Liver (tissue), 8 donors: ENCODE measurements at regions not wholly inside any gene's neighbourhood (a gene's known extent, or its start where the extent isn't known, plus 50 kb on each side); places are given as distances from the start of the nearest gene placed in this dataset.
A peak's percentile ranks its signal among the peaks of the same experiment; 100 is the strongest.

Source experiments
- DNase-seq: peaks from one replicate; pipeline ENCODE4 v3.0.0-alpha.2; 2017; ENCODE audit warnings: low spot score
- H3K27ac ChIP-seq, 2 donors: one replicate each; pipeline ENCODE4 v1.7.0; 2013; ENCODE audit warnings: inconsistent platforms in 2 of 2, low read length in 2 of 2, control low read depth in 1 of 2, low read depth in 1 of 2, mild to moderate bottlenecking in 1 of 2
- H3K27me3 ChIP-seq, 4 donors: one replicate each; pipeline versions ENCODE4 v1.6.1 to v1.7.0; 2013; ENCODE audit warnings: low read length in 3 of 4, inconsistent platforms in 1 of 4, mild to moderate bottlenecking in 1 of 4, moderate library complexity in 1 of 4; ENCODE audit not compliant: control insufficient read depth in 4 of 4, insufficient read depth in 4 of 4
- H3K36me3 ChIP-seq, 4 donors: one replicate each; pipeline versions ENCODE4 v1.6.1 to v1.7.0; 2013; ENCODE audit warnings: low read length in 3 of 4, mild to moderate bottlenecking in 3 of 4, low read depth in 1 of 4, moderate library complexity in 1 of 4; ENCODE audit not compliant: control insufficient read depth in 4 of 4, insufficient read depth in 3 of 4
- H3K4me1 ChIP-seq, 4 donors: one replicate each; pipeline versions ENCODE4 v1.6.1 to v1.7.0; 2013; ENCODE audit warnings: low read length in 3 of 4, mild to moderate bottlenecking in 3 of 4, moderate library complexity in 1 of 4; ENCODE audit not compliant: control insufficient read depth in 4 of 4, insufficient read depth in 4 of 4
- H3K4me3 ChIP-seq, 3 donors: one replicate each; pipeline versions ENCODE4 v1.6.1 to v1.7.0; 2013; ENCODE audit warnings: low read length in 3 of 3, control low read depth in 1 of 3, low read depth in 1 of 3, mild to moderate bottlenecking in 1 of 3
- H3K9ac ChIP-seq, 2 donors: one replicate each; pipeline ENCODE4 v1.7.0; 2013; ENCODE audit warnings: low read length in 2 of 2, mild to moderate bottlenecking in 2 of 2, moderate library complexity in 2 of 2, control low read depth in 1 of 2, low read depth in 1 of 2
- H3K9me3 ChIP-seq, 4 donors: one replicate each; pipeline versions ENCODE4 v1.6.1 to v1.7.0; 2013; ENCODE audit warnings: low read length in 3 of 4; ENCODE audit not compliant: control insufficient read depth in 4 of 4
- ATF3 ChIP-seq: IDR thresholded peaks from 2 replicates; pipeline ENCODE4 v1.6.1; 2016; ENCODE audit warnings: antibody characterized with exemption
- FOXA1 ChIP-seq: IDR thresholded peaks from 2 replicates; pipeline ENCODE4 v1.6.1; 2016; ENCODE audit warnings: antibody characterized with exemption
- FOXA2 ChIP-seq: IDR thresholded peaks from 2 replicates; pipeline ENCODE4 v1.6.1; 2016; ENCODE audit warnings: antibody characterized with exemption
- GABPA ChIP-seq, 2 donors: IDR thresholded peaks in 1 of 2; conservative IDR thresholded peaks in 1 of 2; 2 replicates each; pipeline ENCODE4 v1.6.1; 2016; ENCODE audit warnings: antibody characterized with exemption in 2 of 2, mild to moderate bottlenecking in 1 of 2, moderate library complexity in 1 of 2
- HNF4A ChIP-seq, 2 donors: conservative IDR thresholded peaks; 2 replicates each; pipeline ENCODE4 v1.6.1; 2016; ENCODE audit warnings: antibody characterized with exemption in 2 of 2, mild to moderate bottlenecking in 2 of 2
- HNF4G ChIP-seq: IDR thresholded peaks from 2 replicates; pipeline ENCODE4 v1.6.1; 2016; ENCODE audit warnings: antibody characterized with exemption
- NR2F2 ChIP-seq: IDR thresholded peaks from 2 replicates; pipeline ENCODE4 v1.6.1; 2016; ENCODE audit warnings: antibody characterized with exemption
- RAD21 ChIP-seq, 2 donors: IDR thresholded peaks; 2 replicates each; pipeline ENCODE4 v1.6.1; 2016; ENCODE audit warnings: antibody characterized with exemption in 2 of 2, mild to moderate bottlenecking in 2 of 2
- RXRA ChIP-seq, 2 donors: IDR thresholded peaks; 2 replicates each; pipeline ENCODE4 v1.6.1; 2017 to 2018; ENCODE audit warnings: antibody characterized with exemption in 2 of 2, mild to moderate bottlenecking in 1 of 2
- SP1 ChIP-seq: IDR thresholded peaks from 2 replicates; pipeline ENCODE4 v1.6.1; 2018; ENCODE audit warnings: antibody characterized with exemption, mild to moderate bottlenecking
- TAF1 ChIP-seq: conservative IDR thresholded peaks from 2 replicates; pipeline ENCODE4 v1.6.1; 2016; ENCODE audit warnings: antibody characterized with exemption, mild to moderate bottlenecking
- WGBS: extraction: QIAGEN DNeasy Blood & Tissue Kit; methylation state at CpG from one replicate; pipeline ENCODE4 v1.1.7; 2013; 5-methylcytosine and 5-hydroxymethylcytosine counted together
- TF ChIP-seq, protein P1 (sequence below): IDR thresholded peaks from 2 replicates; pipeline ENCODE4 v1.6.1; 2016; ENCODE audit warnings: antibody characterized with exemption, mild to moderate bottlenecking
- TF ChIP-seq, protein P2 (sequence below): fragments of 150-350 bp; IDR thresholded peaks from 2 replicates; pipeline ENCODE4 v1.5.1; 2017; ENCODE audit warnings: improper control_type of control experiment, low read depth, low read length; ENCODE audit not compliant: missing input control
- donor health status: healthy.
- donor health status: healthy.
- donor health status: healthy.
- donor health status: healthy.
- donor health status: healthy.

- Histone ChIP-seq H3K9ac (no peak overlapping the region), H3K27me3 (no peaks in the 10 kb centered on the region), H3K4me3 (no peak overlapping the region), H3K4me1 (no peaks in the 10 kb centered on the region), H3K36me3 (no peaks in the 10 kb centered on the region), H3K27ac (no peak overlapping the region), H3K9me3 (no peaks in the 10 kb centered on the region)
- TF ChIP-seq ATF3, result no peak
- TF ChIP-seq GABPA (IDR thresholded peaks at IDR 0.05 in 1 of 2, conservative IDR thresholded peaks at IDR 0.05 in 1 of 2), result no peak
- no peak for TF ChIP-seq FOXA1
- no peak for TF ChIP-seq RXRA (IDR thresholded peaks at IDR 0.05)
- TF ChIP-seq RAD21 (IDR thresholded peaks at IDR 0.05), result no peak
- no peak for TF ChIP-seq HNF4A (conservative IDR thresholded peaks at IDR 0.05)
- DNase-seq, result no peak
- WGBS, result 67% methylated on average over 4 of the region's 4 CpGs
These were observed 68.1 kb upstream of the CPHXL start for GRCh38 chr16:75794426-75794825.

GRCh38 chr16:75798714-75799113, 72.4 kb upstream of the CPHXL start:
- H3K9me3 ChIP-seq, result no peaks in the 10 kb centered on the region
- 76% methylated on average over 4 of the region's 4 CpGs for WGBS
- H3K27me3 ChIP-seq, result no peaks in the 10 kb centered on the region
- no peak for DNase-seq
- no peak overlapping the region for H3K4me3 ChIP-seq
- no peaks in the 10 kb centered on the region for H3K36me3 ChIP-seq
- no peaks in the 10 kb centered on the region for H3K4me1 ChIP-seq
- TF ChIP-seq TAF1 (no peak), GABPA (IDR thresholded peaks at IDR 0.05 in 1 of 2, conservative IDR thresholded peaks at IDR 0.05 in 1 of 2) (no peak), SP1 (no peak), FOXA2 (no peak)
- no peak overlapping the region for H3K27ac ChIP-seq
- H3K9ac ChIP-seq, result no peak overlapping the region

DNA sequence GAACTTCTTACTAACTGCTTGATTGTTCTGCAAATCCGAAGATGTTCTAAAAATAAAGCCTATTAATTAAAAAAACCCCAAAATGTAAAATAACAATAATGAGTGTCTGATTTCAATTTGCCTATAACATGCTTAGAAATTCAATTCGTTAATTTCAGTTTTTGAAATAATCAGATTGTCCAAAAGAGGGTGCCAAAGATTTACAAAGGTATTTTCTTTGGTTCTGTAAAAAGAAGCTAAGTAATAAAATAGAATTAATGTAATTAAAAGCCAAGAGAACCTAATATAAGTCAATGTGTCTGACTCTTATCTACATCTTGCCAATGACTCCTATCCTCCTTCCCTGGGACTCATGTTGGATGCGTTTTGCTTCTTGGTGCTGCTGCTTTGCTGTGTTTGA, 75.0 kb upstream of the CPHXL start:
- Histone ChIP-seq H3K36me3 (no peaks in the 10 kb centered on the region), H3K4me3 (no peak overlapping the region), H3K9ac (no peak overlapping the region), H3K27me3 (no peaks in the 10 kb centered on the region), H3K4me1 (no peaks in the 10 kb centered on the region), H3K27ac (no peak overlapping the region), H3K9me3 (no peaks in the 10 kb centered on the region)
- no peak for DNase-seq
- WGBS, result 37% methylated on average over 3 of the region's 3 CpGs
- peak; percentile 18 to 28 for TF ChIP-seq RAD21 (IDR thresholded peaks at IDR 0.05)
- TF ChIP-seq NR2F2, result no peak
- TF ChIP-seq HNF4G, result no peak
- no peak for TF ChIP-seq ATF3
- TF ChIP-seq, protein P1, sequence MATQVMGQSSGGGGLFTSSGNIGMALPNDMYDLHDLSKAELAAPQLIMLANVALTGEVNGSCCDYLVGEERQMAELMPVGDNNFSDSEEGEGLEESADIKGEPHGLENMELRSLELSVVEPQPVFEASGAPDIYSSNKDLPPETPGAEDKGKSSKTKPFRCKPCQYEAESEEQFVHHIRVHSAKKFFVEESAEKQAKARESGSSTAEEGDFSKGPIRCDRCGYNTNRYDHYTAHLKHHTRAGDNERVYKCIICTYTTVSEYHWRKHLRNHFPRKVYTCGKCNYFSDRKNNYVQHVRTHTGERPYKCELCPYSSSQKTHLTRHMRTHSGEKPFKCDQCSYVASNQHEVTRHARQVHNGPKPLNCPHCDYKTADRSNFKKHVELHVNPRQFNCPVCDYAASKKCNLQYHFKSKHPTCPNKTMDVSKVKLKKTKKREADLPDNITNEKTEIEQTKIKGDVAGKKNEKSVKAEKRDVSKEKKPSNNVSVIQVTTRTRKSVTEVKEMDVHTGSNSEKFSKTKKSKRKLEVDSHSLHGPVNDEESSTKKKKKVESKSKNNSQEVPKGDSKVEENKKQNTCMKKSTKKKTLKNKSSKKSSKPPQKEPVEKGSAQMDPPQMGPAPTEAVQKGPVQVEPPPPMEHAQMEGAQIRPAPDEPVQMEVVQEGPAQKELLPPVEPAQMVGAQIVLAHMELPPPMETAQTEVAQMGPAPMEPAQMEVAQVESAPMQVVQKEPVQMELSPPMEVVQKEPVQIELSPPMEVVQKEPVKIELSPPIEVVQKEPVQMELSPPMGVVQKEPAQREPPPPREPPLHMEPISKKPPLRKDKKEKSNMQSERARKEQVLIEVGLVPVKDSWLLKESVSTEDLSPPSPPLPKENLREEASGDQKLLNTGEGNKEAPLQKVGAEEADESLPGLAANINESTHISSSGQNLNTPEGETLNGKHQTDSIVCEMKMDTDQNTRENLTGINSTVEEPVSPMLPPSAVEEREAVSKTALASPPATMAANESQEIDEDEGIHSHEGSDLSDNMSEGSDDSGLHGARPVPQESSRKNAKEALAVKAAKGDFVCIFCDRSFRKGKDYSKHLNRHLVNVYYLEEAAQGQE, result no peak
- TF ChIP-seq FOXA2, result no peak
- TF ChIP-seq, protein P2, sequence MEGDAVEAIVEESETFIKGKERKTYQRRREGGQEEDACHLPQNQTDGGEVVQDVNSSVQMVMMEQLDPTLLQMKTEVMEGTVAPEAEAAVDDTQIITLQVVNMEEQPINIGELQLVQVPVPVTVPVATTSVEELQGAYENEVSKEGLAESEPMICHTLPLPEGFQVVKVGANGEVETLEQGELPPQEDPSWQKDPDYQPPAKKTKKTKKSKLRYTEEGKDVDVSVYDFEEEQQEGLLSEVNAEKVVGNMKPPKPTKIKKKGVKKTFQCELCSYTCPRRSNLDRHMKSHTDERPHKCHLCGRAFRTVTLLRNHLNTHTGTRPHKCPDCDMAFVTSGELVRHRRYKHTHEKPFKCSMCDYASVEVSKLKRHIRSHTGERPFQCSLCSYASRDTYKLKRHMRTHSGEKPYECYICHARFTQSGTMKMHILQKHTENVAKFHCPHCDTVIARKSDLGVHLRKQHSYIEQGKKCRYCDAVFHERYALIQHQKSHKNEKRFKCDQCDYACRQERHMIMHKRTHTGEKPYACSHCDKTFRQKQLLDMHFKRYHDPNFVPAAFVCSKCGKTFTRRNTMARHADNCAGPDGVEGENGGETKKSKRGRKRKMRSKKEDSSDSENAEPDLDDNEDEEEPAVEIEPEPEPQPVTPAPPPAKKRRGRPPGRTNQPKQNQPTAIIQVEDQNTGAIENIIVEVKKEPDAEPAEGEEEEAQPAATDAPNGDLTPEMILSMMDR, result no peak
